OCI-LY1 (cell line): ENCODE measurements at regions not wholly inside any gene's neighbourhood (a gene's known extent, or its start where the extent isn't known, plus 50 kb on each side); places are given as distances from the start of the nearest gene placed in this dataset.

Experiments used
- CTCF ChIP-seq: fragments of 200-600 bp; sonication (generic), shearing (Covaris generic); IDR thresholded peaks from 2 replicates; pipeline ENCODE4 v1.5.1; 2017; ENCODE audit warnings: mild to moderate bottlenecking, antibody characterized with exemption, low read length, moderate library complexity, mixed read lengths
- EZH2 ChIP-seq: fragments of 200-600 bp; sonication (generic), shearing (Covaris generic); IDR thresholded peaks from 2 replicates; pipeline ENCODE4 v1.8.0; 2017; ENCODE audit warnings: borderline replicate concordance, mixed run types, mild to moderate bottlenecking, antibody characterized with exemption, low read length, moderate library complexity, mixed read lengths

GRCh38 chr3:152193673-152194267 lies 75.0 kb upstream of the MBNL1 start:
- no peak for TF ChIP-seq CTCF
- TF ChIP-seq EZH2: no peak
